PC-3 (cell line): ENCODE measurements at regions not wholly inside any gene's neighbourhood (a gene's known extent, or its start where the extent isn't known, plus 50 kb on each side); places are given as distances from the start of the nearest gene placed in this dataset.

Experiments
- ATAC-seq: fragments of 200-7000 bp; cut with Tn5 transposase; 2 replicates; pipeline ENCODE4 v1.9.1; 2020; ENCODE audit warnings: mild to moderate bottlenecking, moderate library complexity
- BruUV-seq: library from RNA; stranded (reverse); fragments of 400-500 nt; replicated peaks from 2 replicates; lab custom pipeline; 2021; lab: Mats Ljungman, UMichigan
- CTCF ChIA-PET: fragments of 300-600 bp; sonication (Branson Sonifier 250); formaldehyde crosslinking; loops from one replicate; lab custom pipeline; 2022; ENCODE audit warnings: antibody characterized with exemption; lab: Charles Lee
- POLR2A ChIA-PET: fragments of 300-600 bp; sonication (Branson Sonifier 250); formaldehyde crosslinking; loops from one replicate; lab custom pipeline; 2022; ENCODE audit warnings: antibody characterized with exemption; ENCODE audit not compliant: unreplicated experiment; lab: Charles Lee
- DNase-seq: peaks from one replicate; pipeline ENCODE4 v3.0.0-alpha.2; 2015
- H2AFZ ChIP-seq: fragments of 300-600 bp; sonication (generic); 2 replicates; pipeline ENCODE4 v1.6.0; 2016; ENCODE audit warnings: antibody characterized with exemption, low read length
- H3F3A ChIP-seq: fragments of 300-600 bp; sonication (generic); one replicate; pipeline ENCODE4 v1.6.0; 2017; ENCODE audit warnings: antibody characterized with exemption, low read length, control low read depth, mild to moderate bottlenecking; ENCODE audit not compliant: unreplicated experiment
- H3K27ac ChIP-seq: fragments of 300-600 bp; sonication (generic); 2 replicates; pipeline ENCODE4 v1.5.1; 2016; ENCODE audit warnings: mild to moderate bottlenecking, low read length
- H3K27me3 ChIP-seq: fragments of 300-600 bp; sonication (generic); 2 replicates; pipeline ENCODE4 v1.6.1; 2016; ENCODE audit warnings: low read length, mixed read lengths
- H3K36me3 ChIP-seq: fragments of 300-600 bp; sonication (generic); 2 replicates; pipeline ENCODE4 v1.6.1; 2016; ENCODE audit warnings: low read depth, mixed run types, low read length, mixed read lengths
- H3K4me1 ChIP-seq: fragments of 300-600 bp; sonication (generic); 2 replicates; pipeline ENCODE4 v1.5.1; 2016; ENCODE audit warnings: low read length; ENCODE audit not compliant: insufficient read depth
- H3K4me2 ChIP-seq: fragments of 300-600 bp; sonication (generic); 2 replicates; pipeline ENCODE4 v1.6.0; 2016; ENCODE audit warnings: low read length
- H3K4me3 ChIP-seq: fragments of 300-600 bp; sonication (generic); 2 replicates; pipeline ENCODE4 v1.5.1; 2016; ENCODE audit warnings: mild to moderate bottlenecking, low read length, mixed read lengths
- H3K79me2 ChIP-seq: fragments of 300-600 bp; sonication (generic); 2 replicates; pipeline ENCODE4 v1.6.1; 2017; ENCODE audit warnings: low read length, mixed read lengths
- H3K9ac ChIP-seq: fragments of 300-600 bp; sonication (generic); 2 replicates; pipeline ENCODE4 v1.6.0; 2016; ENCODE audit warnings: mild to moderate bottlenecking, low read length
- H3K9me2 ChIP-seq: fragments of 300-600 bp; sonication (generic); replicated peaks from 2 replicates; pipeline ENCODE4 v1.6.1; 2016; ENCODE audit warnings: mixed run types, low read length, mixed read lengths
- H3K9me3 ChIP-seq: fragments of 300-600 bp; sonication (generic); 2 replicates; pipeline ENCODE4 v1.6.1; 2016; ENCODE audit warnings: low read length, mixed read lengths
- H4K20me1 ChIP-seq: fragments of 300-600 bp; sonication (generic); 2 replicates; pipeline ENCODE4 v1.6.1; 2016; ENCODE audit warnings: low read length, mixed read lengths
- CTCF ChIP-seq: fragments of 300-600 bp; sonication (generic); conservative IDR thresholded peaks from 2 replicates; pipeline ENCODE4 v1.5.1; 2017; ENCODE audit warnings: antibody characterized with exemption, low read depth, mild to moderate bottlenecking, low read length
- EZH2 ChIP-seq: fragments of 300-600 bp; sonication (generic); IDR thresholded peaks from one replicate; pipeline ENCODE4 v1.6.1; 2017; ENCODE audit warnings: antibody characterized with exemption, mild to moderate bottlenecking, low read length; ENCODE audit not compliant: unreplicated experiment
- EZH2phosphoT487 ChIP-seq: fragments of 300-600 bp; sonication (generic); IDR thresholded peaks from 2 replicates; pipeline ENCODE4 v1.6.1; 2018; ENCODE audit warnings: mild to moderate bottlenecking, antibody characterized with exemption, low read length, borderline replicate concordance
- intact Hi-C: fragments of 100-400 bp; cut with micrococcal nuclease; formaldehyde crosslinking; loops from 2 replicates; pipeline ENCODE4 v1.9.0; 2023

GRCh38 chr2:53004413-53004812 is 763.2 kb upstream of the CHAC2 start:
- Histone ChIP-seq H3K36me3 (no peaks in the 10 kb centered on the region), H3K4me1 (peaks cover 8% of the 10 kb centered on the region), H4K20me1 (no peaks in the 10 kb centered on the region), H2AFZ (no peak overlapping the region), H3K9ac (no peak overlapping the region), H3K27me3 (no peaks in the 10 kb centered on the region), H3K9me2 (no peaks in the 10 kb centered on the region), H3K79me2 (no peaks in the 10 kb centered on the region), H3K27ac (no peak overlapping the region), H3F3A (no peaks in the 10 kb centered on the region), H3K4me2 (no peak overlapping the region), H3K9me3 (no peaks in the 10 kb centered on the region), H3K4me3 (no peak overlapping the region)
- no peak for TF ChIP-seq EZH2
- TF ChIP-seq EZH2phosphoT487, result no peak
- TF ChIP-seq CTCF, result no peak
- DNase-seq (no peak), ATAC-seq (no peak)
- POLR2A ChIA-PET, result no interaction called here
- CTCF ChIA-PET, result no interaction called here
- BruUV-seq, result no TSS peak
- intact Hi-C loops, result no loop called here

- H3K36me3 ChIP-seq, result no peaks in the 10 kb centered on the region
- BruUV-seq, result no TSS peak
- DNase-seq, result no peak
- no peaks in the 10 kb centered on the region for H3K79me2 ChIP-seq
- H3K9me2 ChIP-seq, result no peaks in the 10 kb centered on the region
- H3K9me3 ChIP-seq, result peaks cover 5% of the 10 kb centered on the region; the same call in 1 of the 2 replicates
- POLR2A ChIA-PET, result no interaction called here
- H3K4me3 ChIP-seq, result no peak overlapping the region
- no peak for ATAC-seq
- no peak overlapping the region for H3K9ac ChIP-seq
- no peaks in the 10 kb centered on the region for H3K27me3 ChIP-seq
- TF ChIP-seq EZH2phosphoT487, result no peak
- TF ChIP-seq EZH2, result no peak
- no peak for TF ChIP-seq CTCF
- CTCF ChIA-PET, result no interaction called here
- no peak overlapping the region for H3K4me2 ChIP-seq
- H3K27ac ChIP-seq, result no peak overlapping the region
- H4K20me1 ChIP-seq, result no peaks in the 10 kb centered on the region
- H2AFZ ChIP-seq, result no peak overlapping the region
- no peaks in the 10 kb centered on the region for H3F3A ChIP-seq
- intact Hi-C loops, result no loop called here
- no peaks in the 10 kb centered on the region for H3K4me1 ChIP-seq
Measured at GRCh38 chr2:52995424-52995823, 772.2 kb upstream of the CHAC2 start.

- Histone ChIP-seq H3K4me3 (no peak overlapping the region), H2AFZ (no peak overlapping the region), H3K4me1 (no peaks in the 10 kb centered on the region), H3K27ac (no peak overlapping the region), H3K4me2 (no peak overlapping the region), H3K9me2 (no peaks in the 10 kb centered on the region), H3K27me3 (no peaks in the 10 kb centered on the region), H3K36me3 (no peaks in the 10 kb centered on the region), H3K9ac (no peak overlapping the region), H3K9me3 (no peaks in the 10 kb centered on the region), H3K79me2 (no peaks in the 10 kb centered on the region), H3F3A (no peaks in the 10 kb centered on the region), H4K20me1 (no peaks in the 10 kb centered on the region)
- peak; percentile 72 for DNase-seq
- peak; percentile 88 for ATAC-seq
- intact Hi-C loops, result loop anchor here (1.0 to 5.0 kb wide), 4 partner anchors 40 to 559 kb away; no protein-coding TSS in a partner anchor
- CTCF ChIA-PET, result interaction anchor here (0.5 to 1.2 kb wide), 3 partner anchors 34 to 166 kb away, joined by 3 to 8 read pairs (median 6); no protein-coding TSS in a partner anchor
- no TSS peak for BruUV-seq
- TF ChIP-seq CTCF, result peak; percentile 93
- no peak for TF ChIP-seq EZH2phosphoT487
- POLR2A ChIA-PET, result no interaction called here
Measured at GRCh38 chr2:52976143-52976949, 791.3 kb upstream of the CHAC2 start.
